ENCODE measurements at regions not wholly inside any gene's neighbourhood (a gene's known extent, or its start where the extent isn't known, plus 50 kb on each side); places are given as distances from the start of the nearest gene placed in this dataset.

DNA sequence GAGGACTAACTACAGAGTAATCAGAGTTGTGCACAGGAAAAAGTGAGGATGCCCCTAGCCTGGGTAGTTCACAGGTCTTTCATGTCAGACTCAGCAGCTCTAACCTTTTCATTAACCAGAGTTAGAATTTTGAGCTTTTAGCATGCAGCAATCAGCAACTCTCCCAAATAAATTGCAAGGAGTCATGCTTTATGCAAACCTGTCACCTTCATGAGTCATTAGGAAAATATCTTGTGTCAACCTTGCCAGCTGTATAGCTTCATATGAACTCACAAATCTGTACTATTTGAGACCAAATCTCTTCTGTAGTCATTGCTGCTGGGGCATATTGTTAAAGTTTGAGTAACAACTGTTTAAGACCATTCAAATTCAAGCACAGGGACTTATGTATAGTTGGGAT is 382.3 kb upstream of the NT5C1B start:
- TF ChIP-seq, protein P1, sequence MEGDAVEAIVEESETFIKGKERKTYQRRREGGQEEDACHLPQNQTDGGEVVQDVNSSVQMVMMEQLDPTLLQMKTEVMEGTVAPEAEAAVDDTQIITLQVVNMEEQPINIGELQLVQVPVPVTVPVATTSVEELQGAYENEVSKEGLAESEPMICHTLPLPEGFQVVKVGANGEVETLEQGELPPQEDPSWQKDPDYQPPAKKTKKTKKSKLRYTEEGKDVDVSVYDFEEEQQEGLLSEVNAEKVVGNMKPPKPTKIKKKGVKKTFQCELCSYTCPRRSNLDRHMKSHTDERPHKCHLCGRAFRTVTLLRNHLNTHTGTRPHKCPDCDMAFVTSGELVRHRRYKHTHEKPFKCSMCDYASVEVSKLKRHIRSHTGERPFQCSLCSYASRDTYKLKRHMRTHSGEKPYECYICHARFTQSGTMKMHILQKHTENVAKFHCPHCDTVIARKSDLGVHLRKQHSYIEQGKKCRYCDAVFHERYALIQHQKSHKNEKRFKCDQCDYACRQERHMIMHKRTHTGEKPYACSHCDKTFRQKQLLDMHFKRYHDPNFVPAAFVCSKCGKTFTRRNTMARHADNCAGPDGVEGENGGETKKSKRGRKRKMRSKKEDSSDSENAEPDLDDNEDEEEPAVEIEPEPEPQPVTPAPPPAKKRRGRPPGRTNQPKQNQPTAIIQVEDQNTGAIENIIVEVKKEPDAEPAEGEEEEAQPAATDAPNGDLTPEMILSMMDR (IDR thresholded peaks at IDR 0.05), result no peak
- TF ChIP-seq POLR2A (IDR thresholded peaks at IDR 0.05), result no peak

Data from vagina (tissue), 2 donors.